ENCODE measurements at regions not wholly inside any gene's neighbourhood (a gene's known extent, or its start where the extent isn't known, plus 50 kb on each side); places are given as distances from the start of the nearest gene placed in this dataset.

DNA sequence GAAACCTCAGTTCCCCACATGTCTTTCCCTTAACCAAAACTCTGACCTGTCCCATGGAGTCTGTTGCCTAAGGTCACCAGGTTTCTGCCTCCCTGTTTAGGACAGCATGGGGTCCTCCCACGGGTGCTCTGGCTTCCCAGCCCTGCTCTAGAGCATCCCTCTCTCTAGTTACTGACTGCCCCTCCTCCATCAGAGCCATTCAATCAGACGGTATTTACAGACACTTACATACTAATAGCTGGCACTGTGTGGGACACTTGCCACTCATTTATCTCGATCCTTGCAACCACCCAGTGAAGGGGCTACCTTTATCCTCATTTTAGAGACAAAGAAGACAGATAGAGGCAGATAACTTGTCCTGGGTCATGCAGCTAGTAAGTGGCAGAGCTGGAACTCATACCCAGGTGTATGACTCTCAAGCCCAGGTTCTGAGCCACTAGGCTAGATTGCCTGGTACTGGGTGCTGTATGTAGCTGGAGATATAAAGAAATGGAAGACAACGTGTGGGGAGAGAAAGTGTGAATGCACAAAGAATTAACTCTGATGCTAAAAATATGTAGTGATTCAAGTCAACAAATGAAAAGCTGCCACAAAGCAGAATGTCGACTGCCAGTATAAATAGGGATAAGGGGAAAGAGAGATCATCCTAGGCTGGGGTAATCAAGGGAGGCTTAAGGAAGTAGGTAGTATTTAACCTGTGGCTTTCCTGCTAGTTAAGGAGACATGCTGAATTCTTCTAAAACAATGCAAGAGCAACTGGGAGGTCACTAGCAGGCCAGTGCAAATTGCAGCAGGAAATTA, 52.5 kb upstream of the PDE8B start:
- no peak for DNase-seq (ENCODE audit: low spot score)

DNA sequence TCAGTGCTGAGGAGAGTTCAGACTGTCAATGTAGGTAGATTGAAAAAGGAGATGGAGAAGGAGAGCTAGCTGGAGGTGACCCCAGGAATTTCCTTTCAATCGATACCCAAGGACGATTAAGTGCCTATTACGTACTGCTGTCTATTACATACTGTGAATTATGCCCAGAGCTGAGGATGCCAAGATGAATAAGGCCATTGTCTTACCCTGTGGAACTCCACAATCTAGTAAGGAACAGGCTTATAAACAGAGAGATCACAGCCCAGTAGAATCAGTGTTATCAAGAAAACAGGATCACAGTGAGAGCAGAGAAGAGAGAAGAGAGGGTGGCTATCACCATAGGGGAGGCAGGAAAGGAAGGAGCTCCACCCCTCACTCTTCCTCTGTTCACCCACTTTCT, 54.1 kb upstream of the PDE8B start:
- no peak for DNase-seq (ENCODE audit: low spot score)

DNA sequence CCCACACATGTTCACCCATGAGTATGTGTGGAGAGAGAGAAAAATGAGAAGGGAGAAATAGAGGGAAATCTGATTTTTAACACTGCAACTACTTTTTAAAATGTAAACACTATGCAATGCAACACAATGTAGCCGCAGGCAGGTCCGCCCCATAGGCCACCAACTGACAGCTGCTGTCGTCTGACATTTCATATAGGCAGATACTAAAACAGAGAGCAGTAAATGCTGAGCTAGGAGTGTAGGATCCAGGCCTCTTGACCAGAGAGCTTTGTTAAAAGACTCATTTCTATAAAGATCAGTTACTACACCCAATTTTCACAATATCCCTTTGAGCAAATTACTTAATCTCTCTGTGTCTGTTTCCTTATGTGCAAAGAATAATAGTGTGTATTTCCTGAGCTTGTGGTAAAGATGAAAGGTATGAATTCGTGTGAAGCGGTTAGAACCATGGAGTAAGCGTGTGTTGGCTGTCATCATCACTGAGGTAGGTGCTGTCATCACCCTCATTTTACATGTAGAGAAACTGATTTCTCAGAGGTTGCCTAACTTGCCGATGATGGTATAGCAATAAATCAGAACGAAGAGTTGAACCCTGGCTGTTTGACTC, 55.2 kb upstream of the PDE8B start:
- DNase-seq (ENCODE audit: low spot score): no peak

DNA sequence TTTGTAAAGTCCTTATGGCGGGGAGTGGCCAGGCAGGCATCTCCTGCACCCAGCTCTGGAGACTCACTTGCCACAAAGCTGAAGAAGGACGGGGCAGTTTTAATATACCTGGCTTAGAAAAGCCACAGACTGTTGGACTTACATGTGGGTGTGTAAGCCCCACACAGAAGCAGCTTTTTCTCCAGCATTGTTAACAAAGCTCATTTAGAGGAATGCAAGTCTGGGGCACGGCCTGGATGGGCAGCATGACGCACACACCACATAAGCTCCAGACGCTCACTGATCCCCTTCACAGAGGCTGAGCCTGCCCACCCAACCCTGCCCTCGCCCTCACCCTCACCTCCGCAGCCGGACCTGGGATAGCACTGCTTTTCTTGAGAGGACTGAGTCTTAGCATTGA, 58.0 kb upstream of the PDE8B start:
- peak; percentile 31 for DNase-seq (ENCODE audit: low spot score)

DNA sequence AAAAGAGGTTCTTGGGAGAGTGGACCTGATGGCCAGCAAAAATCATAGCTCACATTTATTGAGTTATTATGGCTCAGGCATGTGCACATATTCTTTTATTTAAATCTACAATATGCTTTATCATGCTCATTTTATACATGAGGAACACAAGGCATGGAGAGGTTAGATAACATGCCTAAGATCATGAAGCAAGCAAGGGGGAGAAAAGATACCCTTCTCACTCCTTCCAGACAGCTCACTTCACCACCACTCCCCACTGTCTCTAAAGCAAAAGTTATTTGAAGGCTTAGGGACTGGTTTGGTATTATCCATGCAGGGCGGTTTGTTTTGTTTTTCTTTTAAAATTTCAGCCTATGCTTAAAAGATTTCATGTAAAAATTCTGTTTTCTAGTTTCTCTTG, 59.0 kb upstream of the PDE8B start:
- no peak for DNase-seq (ENCODE audit: low spot score)

DNA sequence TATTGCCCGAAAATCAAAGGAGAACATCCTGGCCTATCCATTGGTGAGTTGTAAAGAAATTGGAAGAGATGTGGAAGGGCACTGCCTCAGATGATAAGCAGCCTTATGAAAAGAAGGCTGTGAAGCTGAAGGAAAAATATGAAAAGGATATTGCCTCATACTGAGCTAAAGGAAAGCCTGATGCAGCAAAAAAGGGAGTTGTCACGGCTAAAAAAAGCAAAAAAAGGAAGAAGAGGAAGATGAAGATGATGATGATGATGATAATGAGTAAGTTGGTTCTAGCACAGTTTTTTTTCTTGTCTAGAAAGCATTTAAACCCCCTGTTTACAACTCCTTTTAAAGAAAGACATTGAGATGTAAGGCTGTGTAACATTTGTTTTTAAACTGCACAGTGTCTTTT, 59.8 kb upstream of the ZBED3 start:
- DNase-seq (ENCODE audit: low spot score): no peak

DNA sequence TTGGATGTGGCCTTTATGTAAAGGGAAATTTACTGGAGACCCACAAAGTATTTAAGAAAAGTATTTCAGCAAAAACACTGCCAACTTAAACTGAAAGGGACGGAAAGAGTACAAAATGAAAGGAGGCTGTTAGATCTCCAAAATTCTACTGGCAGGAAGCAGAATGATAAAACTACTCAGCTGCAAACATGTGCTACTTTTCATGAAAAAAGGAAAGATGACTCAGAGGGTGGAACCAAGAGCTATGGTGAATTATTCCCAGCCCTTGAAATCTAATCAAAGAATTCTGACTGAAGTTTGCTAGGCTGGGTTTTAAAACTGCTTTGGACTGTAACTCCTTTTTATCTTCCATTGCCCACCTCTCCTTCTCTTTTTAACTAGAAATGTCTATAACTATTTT, 58.6 kb upstream of the ZBED3 start:
- no peak for DNase-seq (ENCODE audit: low spot score)

DNA sequence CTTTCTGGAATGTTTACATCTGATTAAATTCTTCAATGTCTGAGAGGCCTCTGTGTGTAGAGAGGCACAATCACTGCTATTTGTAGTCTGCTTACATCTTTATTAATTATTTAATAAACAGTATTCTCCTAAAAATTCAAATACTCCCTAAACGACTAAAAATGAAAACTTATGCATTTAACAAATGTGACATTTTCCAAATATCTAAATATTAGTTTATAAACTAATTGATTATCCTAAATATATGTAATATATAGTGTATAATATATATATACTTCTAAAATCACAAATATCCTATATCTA, 57.7 kb upstream of the ZBED3 start:
- DNase-seq (ENCODE audit: low spot score): no peak

DNA sequence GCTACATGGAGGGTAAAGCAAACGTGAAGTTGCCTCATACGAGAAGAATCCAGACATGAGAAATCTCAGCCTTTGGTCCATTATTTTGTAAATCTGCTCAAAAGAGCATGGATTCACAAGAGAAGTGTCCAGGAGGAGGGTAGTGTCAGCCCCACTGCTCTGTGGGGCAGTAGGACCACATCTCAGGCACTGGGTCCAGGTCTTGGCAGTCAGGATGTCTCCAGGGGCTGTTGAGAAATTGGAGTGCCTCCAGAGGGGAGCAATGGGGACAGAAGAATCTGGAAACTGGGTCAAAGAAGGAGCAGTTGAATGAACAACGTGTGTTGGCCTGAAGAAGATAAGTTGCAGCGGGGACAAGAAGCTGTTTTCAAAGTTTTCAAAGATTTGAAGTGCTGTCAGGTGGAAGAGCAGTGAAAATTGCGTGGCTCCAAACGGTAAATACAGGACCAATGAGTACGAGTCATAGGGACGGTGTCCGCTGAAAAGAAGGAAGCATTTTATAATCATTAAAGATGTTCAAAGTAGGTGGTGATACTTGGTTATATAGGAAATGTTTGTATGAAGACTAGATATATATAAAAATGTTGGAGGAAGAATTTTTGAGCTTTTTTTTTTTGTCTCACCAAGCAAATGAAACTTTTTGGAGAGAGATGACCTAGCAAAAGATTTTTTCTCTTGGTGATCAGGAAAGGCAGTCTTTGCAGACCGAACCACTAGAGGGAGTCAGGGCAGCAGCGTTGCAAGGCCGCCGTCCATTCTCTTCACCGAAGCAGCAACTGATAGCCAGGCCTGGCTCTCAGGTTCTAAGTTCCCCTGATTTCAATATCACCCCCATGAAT, 57.1 kb upstream of the ZBED3 start:
- DNase-seq (ENCODE audit: low spot score): peak; percentile 82

DNA sequence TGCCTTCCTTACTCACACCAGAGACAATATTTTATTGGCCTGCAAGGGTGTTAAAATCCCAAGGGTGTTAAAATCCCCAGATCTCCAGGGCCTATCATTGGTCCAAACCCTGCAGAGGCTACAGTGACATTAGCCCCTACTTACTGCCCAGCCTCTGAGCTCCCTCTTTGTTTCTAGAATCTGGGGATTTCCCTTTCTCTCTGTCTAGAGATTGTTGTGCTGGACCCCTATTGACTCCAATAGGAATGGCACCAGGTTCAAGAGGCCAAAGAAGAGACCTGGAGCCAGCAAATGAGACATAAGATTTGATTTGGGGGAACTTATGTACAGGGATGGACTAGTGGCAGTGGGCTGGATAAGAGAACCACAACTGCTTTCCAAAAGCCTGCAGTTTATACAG, 53.3 kb upstream of the ZBED3 start:
- DNase-seq (ENCODE audit: low spot score): no peak

DNA sequence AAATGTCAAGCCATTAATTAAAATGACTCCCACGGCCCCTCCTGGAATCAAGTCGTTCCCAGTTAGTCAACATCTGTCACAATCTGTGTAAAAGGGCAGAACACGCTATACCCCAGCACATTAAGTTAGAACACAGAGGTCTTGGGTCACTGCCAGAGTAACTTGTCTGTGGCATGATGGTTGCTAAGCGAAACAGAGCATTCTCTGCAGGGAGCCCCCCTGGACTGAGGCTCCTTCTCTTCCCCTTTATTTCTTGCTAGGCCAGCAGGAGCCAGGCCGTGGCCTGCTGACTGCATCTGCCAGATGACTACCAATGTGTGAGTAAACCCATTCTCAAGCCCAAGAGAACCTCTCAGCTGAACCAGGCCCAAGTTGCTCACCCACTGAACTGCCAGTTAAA, 51.9 kb upstream of the ZBED3 start:
- no peak for DNase-seq (ENCODE audit: low spot score)
